ENCODE measurements at regions not wholly inside any gene's neighbourhood (a gene's known extent, or its start where the extent isn't known, plus 50 kb on each side); places are given as distances from the start of the nearest gene placed in this dataset.

GRCh38 chr1:82830690-82831380 lies 1030.1 kb downstream of the ADGRL2 start:
- DNase-seq (ENCODE audit: low read depth), result no peak

- DNase-seq (ENCODE audit: low read depth), result no peak
These were observed 1028.8 kb downstream of the ADGRL2 start for GRCh38 chr1:82829527-82829926.

DNA sequence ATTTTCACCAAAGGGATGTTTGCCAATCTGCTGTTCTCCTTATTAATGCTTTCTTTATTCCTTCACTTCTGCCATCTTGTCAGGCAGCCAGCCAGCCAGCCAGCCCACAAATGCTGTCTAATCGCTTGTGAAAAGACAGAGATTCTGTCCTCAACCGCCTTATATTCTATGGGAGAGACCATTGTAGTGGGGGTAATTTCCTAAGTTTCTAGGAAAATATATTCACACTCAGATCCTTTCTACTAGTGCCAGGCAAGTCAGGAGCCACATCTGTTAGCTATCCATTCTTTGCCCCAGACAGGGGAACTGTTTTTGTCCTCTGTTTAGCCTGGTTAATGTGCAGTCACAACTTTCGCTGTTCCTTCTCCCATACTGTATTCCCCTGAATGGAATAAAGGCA lies 1023.1 kb downstream of the ADGRL2 start:
- DNase-seq (ENCODE audit: low read depth), result no peak

GRCh38 chr1:82820816-82821215 lies 1020.1 kb downstream of the ADGRL2 start:
- DNase-seq (ENCODE audit: low read depth), result no peak

DNA sequence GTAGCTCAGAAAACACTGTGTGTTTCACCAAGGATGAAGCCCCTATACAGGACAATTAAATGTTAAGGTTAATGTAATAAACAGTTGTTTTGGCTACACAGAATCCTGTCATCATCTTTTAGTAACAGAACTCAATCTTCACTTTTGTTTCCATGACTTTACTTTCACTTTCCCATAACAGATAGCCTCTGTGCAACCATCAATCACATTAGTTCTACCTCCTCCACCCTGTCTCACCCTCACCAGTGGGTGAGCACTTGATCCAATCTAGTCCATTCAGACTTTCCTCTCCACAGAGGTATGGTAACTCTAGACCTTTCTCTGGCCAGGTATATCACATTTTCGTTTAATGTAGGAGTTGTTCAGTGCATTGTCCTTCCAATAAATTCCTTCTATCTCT lies 1018.5 kb downstream of the ADGRL2 start:
- no peak for DNase-seq (ENCODE audit: low read depth)

- no peak for DNase-seq (ENCODE audit: low read depth)
These were observed 1017.9 kb downstream of the ADGRL2 start for GRCh38 chr1:82818586-82818985.

- no peak for DNase-seq (ENCODE audit: low read depth)
These were observed 1012.7 kb downstream of the ADGRL2 start for GRCh38 chr1:82813386-82813785.

GRCh38 chr1:82810601-82811000 lies 1009.9 kb downstream of the ADGRL2 start:
- no peak for DNase-seq (ENCODE audit: low read depth)

DNA sequence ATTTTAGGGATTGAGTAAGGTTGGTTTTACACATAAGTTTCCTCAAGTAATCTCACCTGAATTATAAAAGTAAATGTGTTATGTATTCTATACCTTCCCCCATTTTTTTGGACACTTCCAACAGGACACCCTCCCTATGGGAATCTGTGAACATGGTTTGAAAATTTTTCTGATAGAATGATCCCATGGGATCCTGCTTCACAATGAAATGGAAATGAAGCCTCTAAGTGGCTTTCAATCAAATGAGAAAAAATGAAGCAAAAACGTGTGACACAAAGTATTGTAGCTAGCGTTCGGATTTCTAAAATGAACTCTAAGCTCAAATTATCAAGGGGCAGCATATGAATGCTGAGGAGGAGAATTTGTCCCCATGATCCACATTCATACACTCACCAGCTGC lies 1006.8 kb downstream of the ADGRL2 start:
- no peak for DNase-seq (ENCODE audit: low read depth)

DNA sequence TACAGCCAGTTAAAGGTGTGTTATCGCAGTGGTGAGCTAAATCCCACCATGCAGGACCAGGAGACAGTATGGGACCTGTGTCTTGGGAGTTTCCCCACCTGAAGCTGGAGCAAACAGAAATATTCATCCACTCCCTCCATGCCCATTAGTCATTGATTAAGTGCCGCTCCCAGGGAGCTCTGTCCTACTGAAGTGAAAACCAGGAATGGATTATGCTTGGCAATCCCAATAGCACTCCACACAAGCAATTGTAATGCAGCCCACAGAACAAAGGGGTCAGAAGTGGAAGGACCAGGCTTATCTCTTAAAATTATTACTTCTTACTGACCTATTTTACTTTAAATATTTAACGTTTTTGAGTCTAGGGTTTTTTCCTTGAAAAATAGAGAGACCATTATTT lies 1005.4 kb downstream of the ADGRL2 start:
- no peak for DNase-seq (ENCODE audit: low read depth)

DNA sequence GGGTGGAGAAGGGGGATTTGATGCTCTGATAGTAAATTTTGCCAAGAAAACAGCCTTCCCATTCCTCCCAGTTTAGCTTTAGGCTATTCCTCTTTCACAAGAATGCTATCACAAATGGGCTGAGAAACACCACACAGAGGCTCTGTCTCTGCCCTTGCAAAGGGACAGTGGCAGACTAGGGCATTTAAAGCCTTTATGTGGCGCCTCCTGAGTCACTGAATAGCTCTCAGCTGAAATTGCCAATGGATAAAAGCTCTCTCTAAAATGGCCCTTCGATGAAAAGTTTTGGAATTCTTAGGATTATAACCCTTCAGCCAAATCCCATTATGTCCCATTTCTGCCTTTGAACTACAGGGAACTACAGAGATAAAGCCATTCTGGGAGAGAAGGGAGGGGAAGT lies 1000.4 kb downstream of the ADGRL2 start:
- DNase-seq (ENCODE audit: low read depth), result no peak

- no peak for DNase-seq (ENCODE audit: low read depth)
These were observed 1000.0 kb downstream of the ADGRL2 start for GRCh38 chr1:82800721-82801120.

DNA sequence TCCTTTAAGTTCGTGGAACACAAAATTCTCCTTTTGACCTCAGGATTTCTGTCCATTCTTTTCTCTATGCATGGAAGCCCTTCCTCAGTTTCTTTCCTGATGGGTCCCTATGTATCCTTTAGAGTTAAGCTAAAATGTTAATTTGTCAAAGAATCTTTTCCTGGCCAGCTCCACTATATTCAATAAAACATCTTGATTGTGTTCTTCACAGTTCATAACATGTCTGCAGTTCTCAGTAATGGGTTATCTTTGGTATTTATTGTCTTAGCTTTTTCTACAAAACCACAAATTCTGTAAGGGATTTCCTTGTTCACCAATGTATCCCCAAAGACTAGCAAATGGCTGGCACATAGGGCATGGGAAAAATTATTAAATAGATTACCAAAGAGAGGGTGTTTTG lies 998.5 kb downstream of the ADGRL2 start:
- DNase-seq (ENCODE audit: low read depth), result no peak

GRCh38 chr1:82795508-82796149 lies 994.9 kb downstream of the ADGRL2 start:
- no peak for DNase-seq (ENCODE audit: low read depth)

DNA sequence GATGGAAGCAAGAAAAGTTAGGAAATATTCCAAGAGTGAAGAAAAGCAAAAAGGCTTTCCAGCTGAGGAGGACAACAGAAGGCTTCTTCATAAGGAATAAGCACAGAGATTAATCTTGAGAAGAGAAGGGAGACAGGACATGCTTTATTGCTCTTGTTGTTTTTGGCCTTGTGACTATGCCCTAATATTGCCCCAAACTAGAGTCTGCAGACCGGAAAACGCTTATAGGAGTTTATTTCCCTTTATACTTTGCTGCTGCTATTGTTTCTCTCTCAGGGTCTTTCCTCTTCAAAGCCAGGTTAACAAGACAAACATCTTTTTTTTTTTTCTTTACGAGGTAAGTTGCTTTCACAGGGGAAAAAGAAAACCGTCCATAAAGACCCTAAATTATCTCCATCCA lies 991.4 kb downstream of the ADGRL2 start:
- no peak for DNase-seq (ENCODE audit: low read depth)

GRCh38 chr1:82790556-82790955 lies 989.8 kb downstream of the ADGRL2 start:
- no peak for DNase-seq (ENCODE audit: low read depth)

- no peak for DNase-seq (ENCODE audit: low read depth)
These were observed 987.9 kb downstream of the ADGRL2 start for GRCh38 chr1:82788660-82789059.

GRCh38 chr1:82788038-82788437 lies 987.3 kb downstream of the ADGRL2 start:
- no peak for DNase-seq (ENCODE audit: low read depth)

DNA sequence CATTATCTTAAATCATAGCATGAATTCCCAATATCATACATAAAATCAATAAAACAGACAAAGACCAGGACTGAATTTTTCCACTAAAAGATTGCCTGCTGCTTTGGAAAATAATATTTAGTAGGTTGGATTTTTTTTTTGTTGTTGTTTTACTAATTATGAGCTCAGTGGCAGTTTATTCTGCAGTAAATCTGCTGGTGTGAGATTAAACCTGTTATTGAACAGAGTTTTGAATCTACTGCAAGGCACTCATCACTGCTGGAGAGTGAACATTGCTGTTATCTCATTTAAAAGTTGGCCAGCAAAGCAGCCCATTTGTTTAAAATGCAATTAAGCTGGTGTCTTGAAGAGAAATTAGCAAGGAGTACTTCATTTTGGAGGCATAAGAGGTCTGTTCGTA lies 986.1 kb downstream of the ADGRL2 start:
- no peak for DNase-seq (ENCODE audit: low read depth)

DNA sequence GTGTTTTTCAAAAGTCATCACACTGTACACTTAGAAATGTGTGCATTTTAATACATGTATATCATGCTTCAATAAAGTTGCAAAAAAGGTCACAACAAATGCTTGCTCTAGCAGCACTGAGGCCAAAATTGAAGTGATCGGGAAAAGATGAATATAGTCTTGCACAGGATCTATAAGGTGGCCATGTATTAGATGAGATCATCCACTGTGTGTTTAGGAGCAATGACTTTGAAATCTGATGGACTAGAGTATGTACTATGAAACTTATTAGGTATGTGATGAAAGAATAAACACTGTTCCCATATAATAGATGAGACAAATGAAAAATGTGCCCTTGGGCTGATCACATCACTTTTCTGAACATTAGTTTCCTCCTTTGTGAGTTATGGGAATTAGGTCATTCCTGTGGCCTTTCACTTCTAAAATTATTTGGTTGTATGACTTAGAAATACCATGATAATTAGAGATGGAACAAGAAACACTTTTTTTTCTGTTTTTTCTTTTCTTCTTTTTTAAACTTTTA lies 984.6 kb downstream of the ADGRL2 start:
- no peak for DNase-seq (ENCODE audit: low read depth)

DNA sequence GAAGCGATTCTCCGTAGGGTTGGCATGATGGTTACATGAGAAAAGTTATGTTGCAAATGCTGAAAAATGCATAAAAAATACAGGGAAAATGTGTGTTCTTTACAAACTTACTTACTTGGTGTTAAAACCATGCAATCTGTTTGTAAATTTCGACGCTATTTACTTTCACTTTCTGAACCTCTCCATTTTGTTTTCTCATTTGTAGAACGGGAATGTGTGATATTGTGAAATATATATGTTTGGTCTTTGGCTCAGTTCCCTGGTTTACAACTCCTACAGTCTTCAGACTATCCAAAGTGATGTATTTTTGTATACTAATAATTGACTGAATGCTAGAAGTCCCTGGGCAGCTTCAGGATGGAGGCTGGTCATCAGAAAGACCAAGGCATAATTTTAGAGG lies 982.3 kb downstream of the ADGRL2 start:
- no peak for DNase-seq (ENCODE audit: low read depth)

- DNase-seq (ENCODE audit: low read depth), result no peak
These were observed 981.9 kb downstream of the ADGRL2 start for GRCh38 chr1:82782599-82782998.

- DNase-seq (ENCODE audit: low read depth), result no peak
These were observed 977.9 kb downstream of the ADGRL2 start for GRCh38 chr1:82778612-82779011.

- no peak for DNase-seq (ENCODE audit: low read depth)
These were observed 976.5 kb downstream of the ADGRL2 start for GRCh38 chr1:82777240-82777639.
